IMR-90 (cell line): ENCODE measurements at regions not wholly inside any gene's neighbourhood (a gene's known extent, or its start where the extent isn't known, plus 50 kb on each side); places are given as distances from the start of the nearest gene placed in this dataset.

Source experiments
- ATAC-seq: fragments of 200-7000 bp; cut with Tn5 transposase; 2 replicates; pipeline ENCODE4 v1.9.1; 2020; ENCODE audit warnings: low read depth, mild to moderate bottlenecking, moderate library complexity
- BruUV-seq: library from RNA; stranded (reverse); fragments of 400-500 nt; replicated peaks from 2 replicates; lab custom pipeline; 2021; lab: Mats Ljungman, UMichigan
- CTCF ChIA-PET: fragments of 300-600 bp; formaldehyde crosslinking; extraction: SDS; loops from one replicate; lab custom pipeline; 2021; ENCODE audit warnings: antibody characterized with exemption; lab: Yijun Ruan, JAX
- POLR2A ChIA-PET: fragments of 300-600 bp; sonication (Branson Sonifier 250); formaldehyde crosslinking; loops from one replicate; lab custom pipeline; 2022; ENCODE audit warnings: antibody characterized with exemption; ENCODE audit not compliant: unreplicated experiment; lab: Charles Lee
- DNase-seq: peaks from one replicate; pipeline ENCODE4 v3.0.0; 2013
- H2AFZ ChIP-seq: replicated peaks from 2 replicates; pipeline ENCODE3; 2013; ENCODE audit warnings: low read length, mild to moderate bottlenecking; ENCODE audit not compliant: poor library complexity
- H2AK5ac ChIP-seq: 2 replicates; pipeline ENCODE4 v1.6.1; 2013; ENCODE audit warnings: low read depth, low read length, inconsistent platforms
- H2AK9ac ChIP-seq: replicated peaks from 2 replicates; pipeline ENCODE3; 2013; ENCODE audit warnings: mild to moderate bottlenecking, low read depth, low read length, moderate library complexity; ENCODE audit not compliant: poor library complexity
- H2BK120ac ChIP-seq: 2 replicates; pipeline ENCODE4 v1.6.1; 2013; ENCODE audit warnings: low read depth, low read length, inconsistent platforms
- H2BK15ac ChIP-seq: 3 replicates; pipeline ENCODE4 v1.6.1; 2013; ENCODE audit warnings: low read depth, low read length, inconsistent platforms
- H2BK20ac ChIP-seq: 2 replicates; pipeline ENCODE4 v1.6.1; 2013; ENCODE audit warnings: low read depth, mild to moderate bottlenecking, inconsistent platforms, low read length, moderate library complexity
- H2BK5ac ChIP-seq: 2 replicates; pipeline ENCODE4 v1.6.1; 2013; ENCODE audit warnings: mild to moderate bottlenecking, low read depth, low read length, inconsistent platforms; ENCODE audit not compliant: poor library complexity, severe bottlenecking
- H3K14ac ChIP-seq: replicated peaks from 2 replicates; pipeline ENCODE4 v1.6.1; 2013; ENCODE audit warnings: low read depth, low read length, inconsistent platforms
- H3K18ac ChIP-seq: 2 replicates; pipeline ENCODE4 v1.6.1; 2013; ENCODE audit warnings: low read depth, low read length, control low read depth
- H3K23ac ChIP-seq: 2 replicates; pipeline ENCODE4 v1.6.1; 2013; ENCODE audit warnings: low read depth, low read length, inconsistent platforms
- H3K27ac ChIP-seq: 2 replicates; pipeline ENCODE4 v1.5.1; 2013; ENCODE audit warnings: mild to moderate bottlenecking, control low read depth, low read length; ENCODE audit not compliant: insufficient read depth
- H3K27me3 ChIP-seq: 2 replicates; pipeline ENCODE4 v1.6.1; 2013; ENCODE audit warnings: low read length; ENCODE audit not compliant: control insufficient read depth, insufficient read depth
- H3K36me3 ChIP-seq: 2 replicates; pipeline ENCODE4 v1.6.1; 2013; ENCODE audit warnings: low read length, mixed read lengths; ENCODE audit not compliant: control insufficient read depth, insufficient read depth
- H3K4ac ChIP-seq: 2 replicates; pipeline ENCODE4 v1.6.1; 2013; ENCODE audit warnings: low read depth, low read length, inconsistent platforms
- H3K4me1 ChIP-seq: 2 replicates; pipeline ENCODE4 v1.6.1; 2013; ENCODE audit warnings: low read length, mixed read lengths; ENCODE audit not compliant: control insufficient read depth, insufficient read depth
- H3K4me2 ChIP-seq: 2 replicates; pipeline ENCODE4 v1.6.1; 2013; ENCODE audit warnings: low read depth, mild to moderate bottlenecking, control low read depth, low read length, moderate library complexity
- H3K4me3 ChIP-seq: 2 replicates; pipeline ENCODE4 v1.5.1; 2013; ENCODE audit warnings: low read depth, mild to moderate bottlenecking, control low read depth, low read length, moderate library complexity; ENCODE audit not compliant: insufficient read depth
- H3K56ac ChIP-seq: 2 replicates; pipeline ENCODE4 v1.6.1; 2013; ENCODE audit warnings: low read length, inconsistent platforms; ENCODE audit not compliant: insufficient read depth; ENCODE audit errors: extremely low read depth
- H3K79me1 ChIP-seq, 2 experiments: 2 replicates each; pipeline ENCODE4 v1.6.1; 2013; ENCODE audit warnings: low read length in 2 of 2, inconsistent platforms in 1 of 2, low read depth in 1 of 2
- H3K9ac ChIP-seq: 2 replicates; pipeline ENCODE4 v1.6.1; 2013; ENCODE audit warnings: low read depth, low read length, control low read depth
- H3K9me1 ChIP-seq: 2 replicates; pipeline ENCODE4 v1.6.1; 2013; ENCODE audit warnings: low read length, inconsistent platforms; ENCODE audit not compliant: insufficient read depth
- H3K9me3 ChIP-seq: 2 replicates; pipeline ENCODE4 v1.6.1; 2013; ENCODE audit warnings: low read length; ENCODE audit not compliant: control insufficient read depth, insufficient read depth
- H4K20me1 ChIP-seq: 2 replicates; pipeline ENCODE4 v1.6.1; 2013; ENCODE audit warnings: low read length, inconsistent platforms; ENCODE audit not compliant: insufficient read depth
- H4K5ac ChIP-seq: 2 replicates; pipeline ENCODE4 v1.6.1; 2013; ENCODE audit warnings: mild to moderate bottlenecking, low read depth, low read length, control low read depth
- H4K8ac ChIP-seq, 2 experiments: 2 replicates each; pipeline ENCODE4 v1.6.1; 2013; ENCODE audit warnings: low read depth in 2 of 2, low read length in 2 of 2, control low read depth in 1 of 2, inconsistent platforms in 1 of 2
- H4K91ac ChIP-seq: 2 replicates; pipeline ENCODE4 v1.6.1; 2013; ENCODE audit warnings: low read depth, low read length, inconsistent platforms; ENCODE audit not compliant: insufficient read depth
- CEBPB ChIP-seq: IDR thresholded peaks from 2 replicates; pipeline ENCODE4 v1.6.1; 2012; ENCODE audit warnings: low read depth, low read length, improper control_type of control experiment
- MAFK ChIP-seq: IDR thresholded peaks from 2 replicates; pipeline ENCODE4 v1.6.1; 2012; ENCODE audit warnings: low read depth, low read length, improper control_type of control experiment
- MAZ ChIP-seq: IDR thresholded peaks from 2 replicates; pipeline ENCODE4 v1.6.1; 2012; ENCODE audit warnings: low read depth, mild to moderate bottlenecking, low read length, improper control_type of control experiment, moderate library complexity, borderline replicate concordance
- POLR2A ChIP-seq: IDR thresholded peaks from 2 replicates; pipeline ENCODE4 v1.6.1; 2012; ENCODE audit warnings: mild to moderate bottlenecking, low read depth, low read length
- RFX5 ChIP-seq: IDR thresholded peaks from 2 replicates; pipeline ENCODE4 v1.8.0; 2012; ENCODE audit warnings: low read depth, mild to moderate bottlenecking, low read length, moderate library complexity
- dilution Hi-C: fragments of 300-500 bp; cut with HindIII; formaldehyde crosslinking; loops from one replicate; pipeline ENCODE4 v1.14.3; 2018; ENCODE audit warnings: low sequenced_read_pairs; ENCODE audit not compliant: unreplicated experiment
- in situ Hi-C: fragments of 300-500 bp; cut with MboI; formaldehyde crosslinking; loops from 3 replicates; pipeline ENCODE4 v1.14.3; 2019; ENCODE audit warnings: low sequenced_read_pairs, inconsistent platforms, mixed read lengths
- intact Hi-C: fragments of 100-400 bp; cut with micrococcal nuclease; formaldehyde crosslinking; loops from 2 replicates; pipeline ENCODE4 v1.10.0; 2022
- TF ChIP-seq, protein P1 (sequence below): fragments of 150-350 bp; IDR thresholded peaks from 2 replicates; pipeline ENCODE4 v1.6.1; 2016; ENCODE audit warnings: low read depth, mild to moderate bottlenecking, low read length, moderate library complexity, borderline replicate concordance
- TF ChIP-seq, protein P2 (sequence below): conservative IDR thresholded peaks from 2 replicates; pipeline ENCODE4 v1.5.1; 2012; ENCODE audit warnings: mild to moderate bottlenecking, low read depth, low read length, improper control_type of control experiment

- no peak overlapping the region for H3K4me2 ChIP-seq
- CTCF ChIA-PET, result no interaction called here
- no peak for DNase-seq
Observed at GRCh38 chr7:91491868-91492267, 227.6 kb downstream of the FZD1 start.

More at GRCh38 chr7:91491868-91492267, 227.6 kb downstream of the FZD1 start:
- no peak overlapping the region for H3K14ac ChIP-seq
- no peak overlapping the region for H4K5ac ChIP-seq
- no peak overlapping the region for H3K4me3 ChIP-seq
- H2AK5ac ChIP-seq, result no peak overlapping the region
- no peak overlapping the region for H3K27ac ChIP-seq
- in situ Hi-C loops, result no loop called here
- H4K8ac ChIP-seq, result no peak overlapping the region
- TF ChIP-seq MAZ (no peak), CEBPB (no peak), MAFK (no peak), RFX5 (no peak), POLR2A (no peak)
- TF ChIP-seq, protein P1, sequence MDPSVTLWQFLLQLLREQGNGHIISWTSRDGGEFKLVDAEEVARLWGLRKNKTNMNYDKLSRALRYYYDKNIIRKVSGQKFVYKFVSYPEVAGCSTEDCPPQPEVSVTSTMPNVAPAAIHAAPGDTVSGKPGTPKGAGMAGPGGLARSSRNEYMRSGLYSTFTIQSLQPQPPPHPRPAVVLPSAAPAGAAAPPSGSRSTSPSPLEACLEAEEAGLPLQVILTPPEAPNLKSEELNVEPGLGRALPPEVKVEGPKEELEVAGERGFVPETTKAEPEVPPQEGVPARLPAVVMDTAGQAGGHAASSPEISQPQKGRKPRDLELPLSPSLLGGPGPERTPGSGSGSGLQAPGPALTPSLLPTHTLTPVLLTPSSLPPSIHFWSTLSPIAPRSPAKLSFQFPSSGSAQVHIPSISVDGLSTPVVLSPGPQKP, result no peak
- TF ChIP-seq, protein P2, sequence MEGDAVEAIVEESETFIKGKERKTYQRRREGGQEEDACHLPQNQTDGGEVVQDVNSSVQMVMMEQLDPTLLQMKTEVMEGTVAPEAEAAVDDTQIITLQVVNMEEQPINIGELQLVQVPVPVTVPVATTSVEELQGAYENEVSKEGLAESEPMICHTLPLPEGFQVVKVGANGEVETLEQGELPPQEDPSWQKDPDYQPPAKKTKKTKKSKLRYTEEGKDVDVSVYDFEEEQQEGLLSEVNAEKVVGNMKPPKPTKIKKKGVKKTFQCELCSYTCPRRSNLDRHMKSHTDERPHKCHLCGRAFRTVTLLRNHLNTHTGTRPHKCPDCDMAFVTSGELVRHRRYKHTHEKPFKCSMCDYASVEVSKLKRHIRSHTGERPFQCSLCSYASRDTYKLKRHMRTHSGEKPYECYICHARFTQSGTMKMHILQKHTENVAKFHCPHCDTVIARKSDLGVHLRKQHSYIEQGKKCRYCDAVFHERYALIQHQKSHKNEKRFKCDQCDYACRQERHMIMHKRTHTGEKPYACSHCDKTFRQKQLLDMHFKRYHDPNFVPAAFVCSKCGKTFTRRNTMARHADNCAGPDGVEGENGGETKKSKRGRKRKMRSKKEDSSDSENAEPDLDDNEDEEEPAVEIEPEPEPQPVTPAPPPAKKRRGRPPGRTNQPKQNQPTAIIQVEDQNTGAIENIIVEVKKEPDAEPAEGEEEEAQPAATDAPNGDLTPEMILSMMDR, result no peak
- no peak overlapping the region for H3K18ac ChIP-seq
- no peaks in the 10 kb centered on the region for H3K9me3 ChIP-seq
- no peak overlapping the region for H4K91ac ChIP-seq
- no peak for ATAC-seq
- intact Hi-C loops, result no loop called here
- POLR2A ChIA-PET, result no interaction called here
- H2AFZ ChIP-seq, result no peak overlapping the region
- no TSS peak for BruUV-seq
- H2AK9ac ChIP-seq, result no peak overlapping the region
- H2BK20ac ChIP-seq, result no peak overlapping the region
- H3K56ac ChIP-seq, result no peak overlapping the region
- H3K9me1 ChIP-seq, result no peaks in the 10 kb centered on the region
- H2BK15ac ChIP-seq, result no peak overlapping the region
- H3K36me3 ChIP-seq, result no peaks in the 10 kb centered on the region
- H3K79me1 ChIP-seq, result no peaks in the 10 kb centered on the region
- no peak overlapping the region for H3K9ac ChIP-seq
- no peak overlapping the region for H2BK5ac ChIP-seq
- no peaks in the 10 kb centered on the region for H3K27me3 ChIP-seq
- H3K23ac ChIP-seq, result no peak overlapping the region
- H2BK120ac ChIP-seq, result no peak overlapping the region
- no peak overlapping the region for H3K4ac ChIP-seq
- H4K20me1 ChIP-seq, result no peaks in the 10 kb centered on the region
- no peaks in the 10 kb centered on the region for H3K4me1 ChIP-seq
- dilution Hi-C loops, result no loop called here
